ENCODE measurements at regions not wholly inside any gene's neighbourhood (a gene's known extent, or its start where the extent isn't known, plus 50 kb on each side); places are given as distances from the start of the nearest gene placed in this dataset.

- ATAC-seq = no peak
- intact Hi-C loops (cut with DNase I) = no loop called here
- DNase-seq = no peak
Observed at GRCh38 chr2:118634876-118635275, 212.6 kb downstream of the EN1 start.

DNA sequence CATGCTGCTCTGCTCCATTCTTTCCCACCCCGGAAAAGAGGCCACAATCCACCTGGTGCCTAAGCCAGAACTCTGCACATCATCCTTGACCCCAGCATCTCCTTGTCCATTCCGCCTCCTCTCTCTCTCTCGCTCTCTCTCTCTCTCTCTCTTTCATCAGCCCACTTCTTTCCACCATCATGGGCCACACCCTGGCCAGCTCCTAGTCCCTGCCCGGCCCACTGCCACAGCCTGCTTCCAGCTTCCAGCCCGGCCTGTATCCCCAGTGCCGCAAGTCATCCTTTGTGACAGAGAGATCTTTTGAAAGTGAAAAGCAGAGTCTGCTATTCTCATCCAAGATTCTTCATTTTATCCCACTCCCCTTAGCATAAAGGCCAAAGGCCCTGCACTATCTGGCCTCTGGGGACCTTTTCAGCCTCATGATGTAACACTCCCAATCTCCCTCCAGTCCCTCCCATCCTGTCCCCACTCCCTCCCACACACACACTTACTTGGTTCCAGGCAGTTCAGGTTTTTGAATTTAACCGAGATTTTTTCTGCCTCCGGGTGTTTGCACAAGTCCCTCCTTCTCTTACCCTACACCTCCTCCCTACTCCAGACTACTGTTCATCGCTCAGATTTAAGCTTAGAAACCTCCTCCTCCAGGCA, 214.0 kb downstream of the EN1 start:
- no peak for DNase-seq
- intact Hi-C loops (cut with DNase I) = no loop called here
- no peak for ATAC-seq

DNA sequence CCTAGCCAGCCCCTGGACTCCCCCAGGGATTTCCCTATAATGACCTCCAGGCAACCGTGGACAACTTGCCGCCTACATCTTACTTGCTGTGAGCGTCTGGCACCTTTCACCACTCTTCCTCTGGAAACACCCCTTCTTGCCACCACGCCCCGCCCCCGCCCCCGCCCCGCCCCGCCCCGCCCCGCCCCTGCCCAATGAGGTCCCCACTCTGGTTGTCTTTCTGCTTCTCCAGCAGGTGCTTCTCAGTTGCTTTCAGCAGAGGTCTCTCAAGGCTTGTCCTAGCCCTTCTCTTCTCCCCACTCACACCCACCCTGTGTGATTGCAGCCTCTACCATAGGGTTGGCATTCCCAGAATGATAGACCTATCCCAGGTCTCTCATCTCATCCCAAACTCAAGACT, 214.5 kb downstream of the EN1 start:
- ATAC-seq (no peak), DNase-seq (no peak)
- intact Hi-C loops (cut with DNase I) = no loop called here

- intact Hi-C loops (cut with DNase I) = no loop called here
Observed at GRCh38 chr2:118627156-118627555, 220.3 kb downstream of the EN1 start.

DNA sequence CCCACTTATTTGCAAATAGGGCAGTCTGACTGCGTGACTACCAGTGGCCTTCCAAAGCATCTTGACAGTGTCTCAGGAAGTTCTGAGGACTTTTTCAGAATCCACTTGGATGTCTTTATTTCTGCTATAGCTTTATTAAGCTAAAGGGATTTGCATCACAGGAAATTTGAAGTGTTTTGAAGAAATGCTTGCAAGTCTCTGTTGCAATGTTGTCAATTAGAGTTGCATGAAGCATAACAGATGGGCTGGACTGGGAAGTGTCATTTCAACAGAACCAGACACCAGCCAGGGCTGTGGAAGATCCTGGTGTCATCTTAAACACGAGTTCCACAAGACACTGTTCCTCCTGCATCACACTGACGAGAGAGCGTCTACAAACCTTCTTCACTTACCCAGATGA, 224.5 kb downstream of the EN1 start:
- intact Hi-C loops (cut with DNase I) = no loop called here
- no peak for ATAC-seq
- no peak for DNase-seq

More at GRCh38 chr2:118627156-118627555, 220.3 kb downstream of the EN1 start:
- DNase-seq (no peak), ATAC-seq (no peak)

GRCh38 chr2:118622108-118622507, 225.3 kb downstream of the EN1 start:
- no peak for ATAC-seq
- intact Hi-C loops (cut with DNase I) = no loop called here
- DNase-seq = no peak

GRCh38 chr2:118618279-118618678, 229.2 kb downstream of the EN1 start:
- no peak for ATAC-seq
- intact Hi-C loops (cut with DNase I) = no loop called here

GRCh38 chr2:118616432-118616831, 231.0 kb downstream of the EN1 start:
- intact Hi-C loops (cut with DNase I) = no loop called here
- no peak for ATAC-seq
- DNase-seq = no peak

More at GRCh38 chr2:118618279-118618678, 229.2 kb downstream of the EN1 start:
- no peak for DNase-seq

- DNase-seq (no peak), ATAC-seq (no peak)
- intact Hi-C loops (cut with DNase I) = no loop called here
Observed at GRCh38 chr2:118614841-118615271, 232.6 kb downstream of the EN1 start.

DNA sequence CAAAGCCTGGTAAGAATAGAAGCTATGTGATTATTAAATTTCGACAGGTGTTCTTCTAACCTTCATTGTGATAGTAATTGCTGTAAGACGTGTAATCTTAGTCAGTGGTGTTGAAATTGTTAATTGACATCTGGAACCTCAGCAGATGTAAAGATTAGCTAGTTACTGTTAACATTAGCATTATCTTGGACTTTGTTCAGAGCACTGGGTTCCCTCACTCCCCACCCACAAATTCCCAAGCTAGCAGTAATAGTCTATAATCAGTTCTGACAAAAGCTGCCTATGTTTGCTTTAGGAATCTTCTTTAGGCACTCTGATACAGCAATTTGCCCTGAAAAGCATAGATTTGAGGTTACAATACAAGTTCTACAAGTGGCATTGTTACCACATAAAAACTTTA, 233.7 kb downstream of the EN1 start:
- no peak for DNase-seq

DNA sequence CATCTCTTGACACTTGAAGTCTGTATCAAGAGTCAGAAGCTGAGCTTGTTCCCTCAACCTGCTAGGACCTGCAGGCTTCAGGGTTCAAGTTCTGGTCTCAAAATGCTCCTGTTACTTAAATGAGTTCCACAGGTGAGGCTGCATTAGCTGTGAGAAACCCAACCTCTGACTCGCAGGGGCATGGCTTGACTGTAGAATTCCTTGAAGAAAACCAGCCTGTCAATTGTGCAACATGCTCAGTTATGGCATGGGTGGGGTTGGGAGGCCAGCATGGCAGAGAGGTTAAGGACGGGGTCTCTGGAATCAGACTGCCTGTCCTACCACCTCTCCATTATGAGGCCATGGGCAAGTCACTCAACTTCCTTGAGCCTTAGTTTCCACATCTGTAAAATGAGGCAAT, 235.8 kb downstream of the EN1 start:
- DNase-seq (no peak), ATAC-seq (no peak)
- intact Hi-C loops (cut with DNase I) = no loop called here

More for the DNA sequence above, 233.7 kb downstream of the EN1 start:
- no peak for ATAC-seq
- intact Hi-C loops (cut with DNase I) = no loop called here

- no peak for ATAC-seq
- intact Hi-C loops (cut with DNase I) = no loop called here
Observed at GRCh38 chr2:118609138-118609537, 238.3 kb downstream of the EN1 start.

GRCh38 chr2:118607641-118608040, 239.8 kb downstream of the EN1 start:
- DNase-seq = no peak
- intact Hi-C loops (cut with DNase I) = no loop called here
- no peak for ATAC-seq

More at GRCh38 chr2:118609138-118609537, 238.3 kb downstream of the EN1 start:
- no peak for DNase-seq

DNA sequence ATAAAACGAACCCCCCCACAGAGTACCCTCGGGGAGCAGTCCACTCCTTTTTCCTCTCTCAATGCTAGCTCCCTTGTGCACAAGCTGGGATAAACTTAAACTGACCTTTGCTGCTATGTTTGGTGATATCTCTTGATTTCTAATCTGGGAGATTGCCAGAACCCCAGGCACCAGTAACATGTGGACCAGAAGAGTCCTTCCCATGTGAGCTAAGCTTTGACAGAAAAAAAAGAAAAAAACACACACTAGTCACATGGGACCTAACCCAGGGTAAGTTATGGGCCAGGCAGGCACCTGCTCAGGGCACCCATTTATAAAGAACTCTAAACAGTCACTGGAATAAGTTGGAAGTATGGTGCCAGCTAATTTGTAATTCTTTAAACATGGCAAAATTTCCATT, 242.6 kb downstream of the EN1 start:
- no peak for ATAC-seq
- intact Hi-C loops (cut with DNase I) = no loop called here
- DNase-seq = no peak

GRCh38 chr2:118604371-118604770, 243.1 kb downstream of the EN1 start:
- ATAC-seq (no peak), DNase-seq (no peak)
- intact Hi-C loops (cut with DNase I) = no loop called here

- no peak for ATAC-seq
- intact Hi-C loops (cut with DNase I) = no loop called here
- no peak for DNase-seq
Observed at GRCh38 chr2:118599141-118599540, 248.3 kb downstream of the EN1 start.

- intact Hi-C loops (cut with DNase I) = no loop called here
- DNase-seq (no peak), ATAC-seq (no peak)
Observed at GRCh38 chr2:118596620-118597019, 250.8 kb downstream of the EN1 start.

- no peak for ATAC-seq
- intact Hi-C loops (cut with DNase I) = no loop called here
- no peak for DNase-seq
Observed at GRCh38 chr2:118593257-118593656, 254.2 kb downstream of the EN1 start.

DNA sequence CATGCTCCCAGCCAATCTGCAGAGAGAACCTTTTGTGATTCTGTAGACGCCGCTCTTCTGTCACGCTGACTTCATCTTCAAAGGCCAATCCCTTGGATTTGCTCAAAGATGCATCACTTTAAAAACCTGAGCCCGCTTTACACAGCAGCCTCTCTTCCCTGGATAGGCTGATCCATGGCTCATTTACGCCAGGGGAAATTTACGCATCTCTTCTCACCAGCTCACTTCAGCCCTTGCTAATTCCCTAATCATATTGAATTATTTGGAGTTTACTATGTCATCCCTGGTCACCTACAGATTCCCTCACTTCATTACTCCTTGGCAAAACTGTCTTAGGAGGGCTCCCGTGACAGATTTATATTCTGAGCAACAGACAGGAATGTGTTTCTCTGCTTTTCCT, 256.2 kb downstream of the EN1 start:
- intact Hi-C loops (cut with DNase I) = no loop called here
- no peak for DNase-seq
- ATAC-seq = no peak

- DNase-seq (no peak), ATAC-seq (no peak)
- intact Hi-C loops (cut with DNase I) = no loop called here
Observed at GRCh38 chr2:118589721-118590120, 257.7 kb downstream of the EN1 start.

DNA sequence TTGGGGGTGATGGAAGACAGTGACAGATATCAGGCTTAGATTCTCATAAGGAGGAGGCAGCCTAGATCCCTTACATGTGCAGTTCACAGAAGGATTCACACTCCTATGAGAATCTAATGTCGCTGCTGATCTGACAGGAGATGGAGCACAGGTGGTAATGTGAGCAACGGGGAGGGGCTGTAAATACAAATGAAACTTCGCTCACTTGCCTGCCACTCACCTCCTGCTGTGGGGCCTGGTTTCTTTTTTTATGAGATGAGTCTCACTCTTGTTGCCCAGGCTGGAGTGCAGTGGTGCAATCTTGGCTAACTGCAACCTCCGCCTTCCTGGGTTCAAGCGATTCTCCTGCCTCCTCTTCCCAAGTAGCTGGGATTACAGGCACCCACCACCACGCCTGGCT, 258.6 kb downstream of the EN1 start:
- ATAC-seq (no peak), DNase-seq (no peak)
- intact Hi-C loops (cut with DNase I) = no loop called here

DNA sequence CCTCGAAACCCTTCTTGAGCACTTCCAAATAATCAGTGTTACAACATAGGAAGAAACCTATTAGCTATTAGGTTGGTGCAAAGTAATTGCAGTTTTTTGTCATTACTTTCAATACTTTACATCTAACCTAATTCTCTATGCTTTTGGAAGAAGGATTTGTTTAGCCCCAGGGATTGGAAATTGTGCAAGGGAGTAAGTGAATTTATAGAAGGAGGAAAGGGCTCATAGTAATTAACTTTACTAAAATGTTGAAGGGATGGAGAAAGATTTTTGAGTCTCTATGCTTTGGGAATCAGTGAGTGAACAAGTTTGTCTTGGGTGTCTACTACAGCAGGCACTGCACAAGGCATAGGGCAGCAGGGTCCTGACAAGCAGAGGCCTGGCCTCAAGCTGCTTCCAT, 261.1 kb downstream of the EN1 start:
- no peak for DNase-seq
- intact Hi-C loops (cut with DNase I) = no loop called here
- ATAC-seq = no peak

Measured in left cardiac atrium (tissue), 4 donors.